Mesenchymal stem cell (in vitro differentiated cells and primary cell): ENCODE measurements at regions not wholly inside any gene's neighbourhood (a gene's known extent, or its start where the extent isn't known, plus 50 kb on each side); places are given as distances from the start of the nearest gene placed in this dataset.
A peak's percentile ranks its signal among the peaks of the same experiment; 100 is the strongest.

Experiments used
- DNase-seq: peaks from one replicate; pipeline ENCODE4 v3.0.0-alpha.2; 2013
- H2AFZ ChIP-seq: one replicate; pipeline ENCODE4 v1.6.1; 2013; ENCODE audit warnings: low read depth, mild to moderate bottlenecking, control low read depth, inconsistent platforms, low read length, moderate library complexity
- H2AK5ac ChIP-seq: 2 replicates; pipeline ENCODE4 v1.6.1; 2013; ENCODE audit warnings: low read length, moderate library complexity, mild to moderate bottlenecking, inconsistent platforms; ENCODE audit not compliant: severe bottlenecking
- H2BK120ac ChIP-seq: one replicate; pipeline ENCODE4 v1.6.1; 2013; ENCODE audit warnings: low read depth, mild to moderate bottlenecking, inconsistent platforms, low read length, moderate library complexity
- H2BK12ac ChIP-seq, 2 experiments: one replicate each; pipeline ENCODE4 v1.6.1; 2013; ENCODE audit warnings: inconsistent platforms in 2 of 2, low read length in 2 of 2, mild to moderate bottlenecking in 2 of 2, moderate library complexity in 2 of 2, control low read depth in 1 of 2
- H2BK15ac ChIP-seq: one replicate; pipeline ENCODE4 v1.6.1; 2013; ENCODE audit warnings: mild to moderate bottlenecking, low read depth, inconsistent platforms; ENCODE audit not compliant: poor library complexity, severe bottlenecking
- H2BK5ac ChIP-seq: 2 replicates; pipeline ENCODE4 v1.6.1; 2013; ENCODE audit warnings: low read depth, mild to moderate bottlenecking, low read length, control low read depth, inconsistent platforms; ENCODE audit not compliant: poor library complexity, severe bottlenecking
- H3K14ac ChIP-seq, 2 experiments: one replicate each; pipeline ENCODE4 v1.6.1; 2013; ENCODE audit warnings: inconsistent platforms in 2 of 2, low read length in 2 of 2, control low read depth in 1 of 2, mild to moderate bottlenecking in 1 of 2, moderate library complexity in 1 of 2
- H3K18ac ChIP-seq, 2 experiments: one replicate each; pipeline ENCODE4 v1.6.1; 2013; ENCODE audit warnings: inconsistent platforms in 2 of 2, low read length in 2 of 2, control low read depth in 1 of 2, low read depth in 1 of 2, mild to moderate bottlenecking in 1 of 2
- H3K23ac ChIP-seq, 2 experiments: one replicate each; pipeline ENCODE4 v1.6.1; 2013; ENCODE audit warnings: inconsistent platforms in 2 of 2, low read length in 2 of 2, mild to moderate bottlenecking in 2 of 2, moderate library complexity in 2 of 2, control low read depth in 1 of 2
- H3K27ac ChIP-seq: 2 replicates; pipeline ENCODE4 v1.5.1; 2013; ENCODE audit warnings: mild to moderate bottlenecking, moderate library complexity, low read length, control low read depth, inconsistent platforms; ENCODE audit not compliant: poor library complexity, severe bottlenecking
- H3K27me3 ChIP-seq, 2 experiments: 2 replicates each; pipeline versions ENCODE4 v1.6.1 to v1.7.0; 2013; ENCODE audit warnings: low read length in 2 of 2, mild to moderate bottlenecking in 2 of 2, moderate library complexity in 2 of 2, control low read depth in 1 of 2, inconsistent platforms in 1 of 2; ENCODE audit not compliant: control insufficient read depth in 1 of 2, insufficient read depth in 1 of 2
- H3K36me3 ChIP-seq, 2 experiments: 2 replicates each; pipeline versions ENCODE4 v1.6.1 to v1.7.0; 2013; ENCODE audit warnings: low read length in 2 of 2, control low read depth in 1 of 2, inconsistent platforms in 1 of 2, low read depth in 1 of 2, mild to moderate bottlenecking in 1 of 2; ENCODE audit not compliant: insufficient read depth in 2 of 2, control insufficient read depth in 1 of 2
- H3K4ac ChIP-seq, 2 experiments: one replicate each; pipeline ENCODE4 v1.6.1; 2013; ENCODE audit warnings: inconsistent platforms in 2 of 2, low read length in 2 of 2, mild to moderate bottlenecking in 2 of 2, moderate library complexity in 2 of 2, control low read depth in 1 of 2, low read depth in 1 of 2
- H3K4me1 ChIP-seq: 2 replicates; pipeline ENCODE4 v1.6.1; 2013; ENCODE audit warnings: low read depth, low read length, control low read depth; ENCODE audit not compliant: control insufficient read depth, insufficient read depth
- H3K4me2 ChIP-seq: 2 replicates; pipeline ENCODE4 v1.6.1; 2013; ENCODE audit warnings: low read length, mild to moderate bottlenecking, inconsistent platforms; ENCODE audit not compliant: poor library complexity, severe bottlenecking
- H3K4me3 ChIP-seq, 2 experiments: 2 replicates each; pipeline versions ENCODE4 v1.5.1 to v1.7.0; 2013; ENCODE audit warnings: low read length in 2 of 2, mild to moderate bottlenecking in 2 of 2, control low read depth in 1 of 2, low read depth in 1 of 2; ENCODE audit not compliant: insufficient read depth in 1 of 2
- H3K79me1 ChIP-seq: replicated peaks from 2 replicates; pipeline ENCODE4 v1.6.1; 2013; ENCODE audit warnings: mild to moderate bottlenecking, control low read depth, low read length, inconsistent platforms; ENCODE audit not compliant: poor library complexity, severe bottlenecking
- H3K9ac ChIP-seq: 2 replicates; pipeline ENCODE4 v1.7.0; 2013; ENCODE audit warnings: mild to moderate bottlenecking, low read length, moderate library complexity
- H3K9me3 ChIP-seq: 2 replicates; pipeline ENCODE4 v1.7.0; 2013; ENCODE audit warnings: mild to moderate bottlenecking, low read length; ENCODE audit not compliant: control insufficient read depth
- H4K8ac ChIP-seq: one replicate; pipeline ENCODE4 v1.6.1; 2013; ENCODE audit warnings: inconsistent platforms, mild to moderate bottlenecking, low read length, moderate library complexity
- H4K91ac ChIP-seq: one replicate; pipeline ENCODE4 v1.6.1; 2013; ENCODE audit warnings: mild to moderate bottlenecking, low read length, inconsistent platforms
- WGBS: methylation state at CpG from one replicate; pipeline ENCODE4 v1.1.7; 2013; ENCODE audit warnings: mixed read lengths; 5-methylcytosine and 5-hydroxymethylcytosine counted together

DNA sequence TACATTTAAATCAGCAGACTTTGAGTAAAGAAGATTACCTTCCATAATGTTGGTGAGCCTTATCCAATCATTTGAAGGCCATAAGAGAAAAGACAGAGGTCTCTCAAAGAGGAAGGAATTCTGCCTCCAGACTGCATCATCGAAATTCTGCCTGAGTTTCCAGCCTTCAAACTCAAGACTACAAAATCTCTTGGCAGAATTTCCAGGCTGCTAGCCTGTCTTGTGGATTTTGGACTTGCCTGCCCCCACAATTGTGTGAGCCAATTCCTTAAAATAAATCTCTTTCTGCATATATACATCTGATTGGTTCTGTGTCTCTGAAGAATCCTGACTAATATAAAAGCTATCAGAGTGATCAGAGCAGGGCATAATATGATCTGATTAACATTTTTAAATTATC lies 216.6 kb upstream of the CPHXL start:
- DNase-seq: no peak
- H3K4me3 ChIP-seq: no peak overlapping the region
- H3K9me3 ChIP-seq: no peaks in the 10 kb centered on the region
- no peaks in the 10 kb centered on the region for H3K27me3 ChIP-seq
- no peak overlapping the region for H2BK120ac ChIP-seq
- no peak overlapping the region for H2BK5ac ChIP-seq
- no peaks in the 10 kb centered on the region for H3K4me1 ChIP-seq
- 19% methylated on average over 1 of the region's 1 CpG for WGBS
- no peak overlapping the region for H3K9ac ChIP-seq
- H3K14ac ChIP-seq: no peak overlapping the region
- H2BK12ac ChIP-seq: no peak overlapping the region
- no peak overlapping the region for H3K18ac ChIP-seq
- H3K27ac ChIP-seq: no peak overlapping the region
- no peaks in the 10 kb centered on the region for H3K79me1 ChIP-seq
- H3K4ac ChIP-seq: no peak overlapping the region
- H2AK5ac ChIP-seq: no peak overlapping the region
- no peak overlapping the region for H2BK15ac ChIP-seq
- no peaks in the 10 kb centered on the region for H3K36me3 ChIP-seq
- no peak overlapping the region for H4K91ac ChIP-seq
- H3K23ac ChIP-seq: no peak overlapping the region
- H3K4me2 ChIP-seq: no peak overlapping the region
- no peak overlapping the region for H2AFZ ChIP-seq
- H4K8ac ChIP-seq: no peak overlapping the region

DNA sequence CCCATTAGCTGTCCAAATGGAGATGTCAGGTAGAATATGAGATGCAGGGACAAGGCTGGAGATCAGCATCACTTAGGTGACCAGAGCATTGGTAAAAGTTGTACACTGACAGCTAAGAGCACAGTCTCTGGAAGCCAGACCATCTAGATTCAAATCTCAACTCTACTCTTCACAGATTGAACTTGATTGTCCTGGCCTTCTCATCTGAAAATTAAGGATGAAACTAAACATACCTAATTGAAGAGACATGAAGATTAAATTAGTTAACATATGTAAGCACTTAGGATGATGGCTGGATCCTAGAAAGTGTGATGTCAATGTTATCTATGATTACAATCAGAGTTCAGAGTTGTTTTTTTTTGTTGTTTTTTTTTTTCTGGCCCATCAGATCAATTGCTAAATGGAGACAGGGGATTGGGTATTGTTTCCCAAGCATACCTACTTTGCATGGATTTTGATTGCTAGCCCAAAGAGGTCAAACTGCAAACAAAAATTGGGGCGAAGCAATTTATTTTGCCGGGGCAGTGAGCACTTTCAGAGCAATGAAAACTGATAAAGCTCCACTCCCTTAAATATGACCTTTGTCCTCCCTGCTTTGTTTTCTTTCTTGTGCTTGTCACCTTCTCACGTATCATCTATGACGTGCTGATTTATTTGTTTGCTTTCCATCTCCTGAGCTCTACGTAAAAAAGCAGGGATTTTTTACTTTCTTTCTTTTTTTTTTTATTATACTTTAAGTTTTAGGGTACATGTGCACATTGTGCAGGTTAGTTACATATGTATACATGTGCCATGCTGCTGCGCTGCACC lies 217.6 kb upstream of the CPHXL start:
- Histone ChIP-seq H2BK5ac (no peak overlapping the region), H3K4me3 (no peak overlapping the region), H2AFZ (no peak overlapping the region), H3K27ac (no peak overlapping the region), H3K4ac (no peak overlapping the region), H4K91ac (no peak overlapping the region), H3K9ac (no peak overlapping the region), H3K18ac (no peak overlapping the region), H3K36me3 (no peaks in the 10 kb centered on the region), H2AK5ac (no peak overlapping the region), H3K23ac (no peak overlapping the region), H3K4me2 (no peak overlapping the region), H3K4me1 (no peaks in the 10 kb centered on the region), H3K14ac (no peak overlapping the region), H4K8ac (no peak overlapping the region), H3K27me3 (no peaks in the 10 kb centered on the region), H2BK15ac (no peak overlapping the region), H3K79me1 (no peaks in the 10 kb centered on the region), H2BK12ac (no peak overlapping the region), H3K9me3 (no peaks in the 10 kb centered on the region), H2BK120ac (no peak overlapping the region)
- no peak for DNase-seq
- WGBS: over 99% methylated on average over 4 of the region's 6 CpGs

DNA sequence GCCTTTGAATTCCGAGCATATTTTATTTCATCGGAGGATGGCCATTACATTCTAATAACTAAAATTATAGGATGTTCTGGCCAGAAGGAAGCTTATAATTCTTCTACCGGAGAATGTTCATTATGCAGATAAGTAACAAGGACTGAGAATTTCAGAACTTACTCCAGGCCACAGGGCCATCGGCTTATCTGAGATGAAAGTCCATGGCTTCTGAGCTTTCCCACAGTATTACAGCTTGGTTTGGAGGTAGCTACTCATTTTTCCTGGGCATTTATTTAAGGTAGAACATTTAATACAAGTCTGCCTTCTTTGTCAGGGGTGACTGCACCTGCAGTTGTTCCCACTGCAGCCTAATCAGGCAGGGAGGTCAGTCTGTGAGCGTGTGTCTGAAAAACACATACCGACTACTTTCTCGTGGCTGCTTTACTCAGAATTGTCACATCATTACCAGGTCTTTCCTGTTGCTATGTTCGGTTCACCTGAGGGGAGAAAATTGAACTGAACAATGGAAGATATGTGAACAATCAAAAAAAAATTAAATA lies 219.7 kb upstream of the CPHXL start:
- no peak overlapping the region for H4K91ac ChIP-seq
- no peak overlapping the region for H4K8ac ChIP-seq
- H2BK12ac ChIP-seq: no peak overlapping the region
- no peak overlapping the region for H3K9ac ChIP-seq
- no peaks in the 10 kb centered on the region for H3K4me1 ChIP-seq
- no peaks in the 10 kb centered on the region for H3K27me3 ChIP-seq
- H3K18ac ChIP-seq: no peak overlapping the region
- no peak overlapping the region for H2BK5ac ChIP-seq
- no peak overlapping the region for H2AK5ac ChIP-seq
- no peak overlapping the region for H3K14ac ChIP-seq
- H3K4me3 ChIP-seq: no peak overlapping the region
- 100% methylated on average over 3 of the region's 8 CpGs for WGBS
- no peak overlapping the region for H3K27ac ChIP-seq
- H2AFZ ChIP-seq: no peak overlapping the region
- H3K79me1 ChIP-seq: no peaks in the 10 kb centered on the region
- no peak overlapping the region for H3K4me2 ChIP-seq
- H3K4ac ChIP-seq: no peak overlapping the region
- no peak overlapping the region for H2BK15ac ChIP-seq
- DNase-seq: no peak
- H3K36me3 ChIP-seq: no peaks in the 10 kb centered on the region
- H3K23ac ChIP-seq: peak overlapping the region in 1 of 2 experiments; percentile 40
- H3K9me3 ChIP-seq: no peaks in the 10 kb centered on the region
- H2BK120ac ChIP-seq: no peak overlapping the region

DNA sequence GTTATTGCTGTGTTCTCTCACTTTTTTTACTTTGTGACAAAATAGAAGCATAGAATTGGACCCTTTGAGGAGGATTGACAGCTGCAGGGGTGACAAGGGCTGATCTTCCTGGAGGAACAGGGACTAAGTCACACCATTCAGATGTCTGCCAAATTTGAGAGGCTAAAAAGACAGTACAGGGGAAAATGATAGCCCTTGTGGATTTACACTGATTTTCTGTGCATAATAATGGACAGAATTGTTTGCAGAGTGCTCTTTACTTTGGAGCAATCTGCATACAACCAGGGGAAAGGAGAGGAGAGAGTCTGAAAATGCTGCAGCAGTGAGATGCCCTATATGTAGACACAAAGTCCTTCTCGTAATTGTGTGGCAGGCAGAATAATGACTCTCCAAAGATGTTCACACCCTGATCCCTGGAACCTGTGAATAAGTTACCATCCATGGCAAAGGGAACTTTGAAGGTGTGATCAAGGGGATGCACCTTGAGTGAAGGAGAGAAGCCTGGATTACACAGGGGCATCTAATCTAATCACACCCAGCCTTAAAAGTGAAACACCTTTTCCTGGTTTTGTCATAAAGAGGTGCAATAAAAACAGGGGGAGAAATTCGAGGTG lies 221.4 kb upstream of the CPHXL start:
- Histone ChIP-seq H2AFZ (no peak overlapping the region), H4K91ac (no peak overlapping the region), H2BK12ac (no peak overlapping the region), H3K36me3 (no peaks in the 10 kb centered on the region), H2BK15ac (no peak overlapping the region), H3K14ac (no peak overlapping the region), H2BK5ac (no peak overlapping the region), H3K18ac (no peak overlapping the region), H4K8ac (no peak overlapping the region), H3K4me1 (no peaks in the 10 kb centered on the region), H3K27me3 (no peaks in the 10 kb centered on the region), H3K4me3 (no peak overlapping the region), H3K4ac (no peak overlapping the region), H3K9ac (no peak overlapping the region), H2AK5ac (no peak overlapping the region), H2BK120ac (no peak overlapping the region), H3K27ac (no peak overlapping the region), H3K23ac (no peak overlapping the region), H3K4me2 (no peak overlapping the region), H3K79me1 (no peaks in the 10 kb centered on the region), H3K9me3 (no peaks in the 10 kb centered on the region)
- DNase-seq: no peak
- WGBS: 74% methylated on average over 2 of the region's 2 CpGs
